GM21737 (cell line): ENCODE measurements at regions not wholly inside any gene's neighbourhood (a gene's known extent, or its start where the extent isn't known, plus 50 kb on each side); places are given as distances from the start of the nearest gene placed in this dataset.

Source experiments
- ATAC-seq: cut with Tn5 transposase; IDR thresholded peaks from one replicate; pipeline ENCODE4 v1.9.1; 2021; ENCODE audit warnings: mild to moderate bottlenecking, moderate library complexity; ENCODE audit not compliant: unreplicated experiment

GRCh38 chr6:14722001-14722562, 523.8 kb upstream of the JARID2 start:
- ATAC-seq, result no peak

GRCh38 chr6:14722704-14723103, 523.2 kb upstream of the JARID2 start:
- no peak for ATAC-seq

- no peak for ATAC-seq
Observed at GRCh38 chr6:14723535-14724086, 522.3 kb upstream of the JARID2 start.

DNA sequence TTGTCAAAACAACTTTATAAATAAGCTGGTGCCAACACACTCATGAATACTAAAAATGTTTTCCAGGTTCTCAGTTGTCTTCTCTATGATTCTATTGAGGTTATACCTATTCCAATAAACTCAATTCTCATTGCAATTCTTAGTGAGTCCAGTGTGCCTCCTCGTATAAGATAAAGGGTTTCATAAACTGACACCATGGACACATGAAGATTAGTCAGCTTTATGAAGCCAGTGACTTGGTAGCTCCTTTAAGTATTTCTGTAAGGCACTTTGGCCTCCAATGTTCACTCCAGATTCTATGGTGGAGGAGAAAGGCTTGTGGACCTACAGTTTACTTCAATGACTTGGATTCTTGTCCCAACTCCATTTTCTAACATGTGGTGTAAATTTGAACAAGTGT, 521.3 kb upstream of the JARID2 start:
- ATAC-seq, result no peak

GRCh38 chr6:14726816-14727493, 518.9 kb upstream of the JARID2 start:
- ATAC-seq, result no peak

DNA sequence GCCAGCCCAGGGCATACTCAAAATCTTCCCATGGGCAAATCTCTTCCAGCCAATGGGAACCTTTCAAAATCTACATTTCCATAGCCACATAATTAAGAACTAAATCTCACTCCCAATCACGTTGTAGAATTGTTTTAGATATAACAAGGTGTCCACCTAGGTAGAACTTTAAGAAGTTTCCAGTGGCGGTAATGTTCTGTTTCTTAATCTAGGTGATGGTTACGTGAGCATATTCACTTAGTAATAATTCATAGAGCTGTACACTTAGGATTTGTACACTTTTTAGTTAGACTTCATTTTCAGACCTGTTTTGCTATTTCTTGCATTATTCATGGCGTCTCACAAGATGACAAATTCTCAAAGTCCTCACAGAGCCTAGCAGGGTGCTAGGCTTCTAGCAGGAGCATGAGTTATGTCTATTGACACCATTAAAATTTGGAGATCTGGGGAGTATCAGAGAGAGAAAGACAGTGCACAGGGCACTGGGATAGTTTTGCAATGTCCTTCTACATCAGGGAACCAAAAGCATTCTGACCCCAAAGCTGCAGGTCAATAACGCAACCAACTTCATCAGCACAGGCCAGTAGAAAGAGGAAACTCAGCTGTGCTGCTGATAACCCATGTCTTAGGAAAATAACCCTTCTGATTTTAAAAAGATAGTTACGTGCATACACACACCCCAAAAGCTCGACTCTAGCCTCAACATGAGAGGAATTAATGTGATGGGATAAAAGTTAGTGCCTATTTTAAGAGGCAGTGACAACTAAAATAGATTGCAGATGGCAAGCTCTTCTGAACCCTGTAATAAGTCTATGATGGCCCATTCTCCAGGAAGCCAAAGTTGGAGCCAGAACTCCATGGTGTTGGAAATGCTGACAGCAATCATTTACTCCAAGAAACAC, 518.1 kb upstream of the JARID2 start:
- no peak for ATAC-seq

- no peak for ATAC-seq
Observed at GRCh38 chr6:14728396-14729024, 517.4 kb upstream of the JARID2 start.

GRCh38 chr6:14729129-14729871, 516.6 kb upstream of the JARID2 start:
- ATAC-seq, result no peak

DNA sequence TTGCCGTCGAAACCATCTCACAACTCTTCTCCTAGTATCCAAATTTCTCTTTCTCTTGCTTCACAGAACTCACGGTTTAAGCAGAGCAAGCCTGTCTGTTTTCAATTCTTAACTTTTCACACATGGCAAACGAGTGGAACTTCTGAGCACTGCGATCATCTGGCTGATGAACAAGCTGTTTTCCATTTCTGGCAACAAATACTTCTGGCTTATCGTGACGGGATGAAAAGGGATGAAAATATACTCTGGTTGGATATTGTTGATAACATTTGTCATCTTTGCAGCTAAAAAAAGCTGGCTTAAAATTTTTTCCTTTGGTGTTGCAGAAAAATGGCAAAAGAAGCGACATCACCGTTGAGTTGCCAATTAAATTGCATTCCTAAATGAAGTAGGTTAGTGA, 515.2 kb upstream of the JARID2 start:
- ATAC-seq, result no peak

DNA sequence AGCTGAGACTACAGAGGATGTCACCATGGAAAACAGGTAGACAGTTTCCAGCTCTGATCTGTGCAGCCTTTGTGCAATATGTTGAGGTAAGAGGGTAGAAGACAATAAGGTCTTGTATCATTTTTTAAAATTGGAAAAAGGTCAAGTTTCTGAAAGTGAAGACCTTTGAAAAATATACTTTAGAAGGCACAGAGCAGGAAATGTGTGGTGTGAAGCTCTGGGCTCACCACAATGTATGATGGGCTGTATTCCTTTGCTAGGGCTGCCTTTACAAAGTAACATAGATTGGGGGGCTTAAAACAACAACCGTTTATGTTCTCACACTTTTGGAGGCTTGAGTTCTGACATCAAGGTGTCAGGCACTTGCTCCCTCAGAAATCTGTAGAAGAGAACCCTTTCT, 514.3 kb upstream of the JARID2 start:
- no peak for ATAC-seq

- no peak for ATAC-seq
Observed at GRCh38 chr6:14732226-14732843, 513.5 kb upstream of the JARID2 start.

DNA sequence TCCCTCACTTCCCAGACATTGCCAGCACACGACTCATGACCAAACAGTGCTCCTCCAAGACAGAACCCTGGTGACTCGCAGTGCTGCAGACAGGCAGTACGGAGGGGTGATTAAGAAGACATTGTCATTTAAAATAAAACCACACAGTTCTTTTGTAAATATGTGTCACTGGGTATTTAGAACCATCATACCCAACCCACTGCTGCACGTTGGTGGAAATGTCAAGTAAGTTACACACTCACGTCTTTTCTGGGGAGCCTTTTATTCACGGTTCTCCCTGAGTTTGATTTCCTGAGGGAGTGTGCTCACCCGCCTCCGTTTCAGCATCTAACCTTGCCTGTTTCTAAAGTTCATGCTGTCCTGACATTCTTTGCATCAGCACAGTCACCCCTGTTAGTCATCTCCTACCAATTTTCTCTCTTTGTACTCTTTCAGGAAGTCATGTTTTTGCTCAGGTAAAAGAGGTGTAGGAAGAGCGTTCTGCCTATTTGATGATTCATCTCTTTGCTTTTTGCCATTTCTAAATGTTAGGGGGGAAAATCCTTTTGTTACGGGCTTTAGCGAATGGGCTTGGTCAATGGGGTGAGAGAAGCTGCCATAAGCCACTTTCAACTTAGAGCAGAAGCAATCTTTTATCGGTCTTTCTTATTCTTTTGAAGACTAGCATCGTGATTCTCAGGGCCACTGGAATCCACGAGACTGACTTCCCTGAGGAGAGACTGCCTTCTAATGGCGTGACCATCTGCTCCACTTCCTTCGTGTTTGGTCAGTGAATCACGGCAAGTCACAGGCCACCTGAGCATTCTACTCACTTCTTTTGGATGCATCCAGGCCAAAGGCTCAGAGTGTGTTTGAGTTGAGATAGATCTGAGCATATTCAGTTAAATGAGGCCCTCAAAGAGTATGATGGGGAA, 512.8 kb upstream of the JARID2 start:
- ATAC-seq, result no peak

- ATAC-seq, result no peak
Observed at GRCh38 chr6:14734052-14734415, 511.8 kb upstream of the JARID2 start.

GRCh38 chr6:14734416-14735340, 511.2 kb upstream of the JARID2 start:
- ATAC-seq, result peak; percentile 81

- no peak for ATAC-seq
Observed at GRCh38 chr6:14735956-14736486, 509.8 kb upstream of the JARID2 start.

DNA sequence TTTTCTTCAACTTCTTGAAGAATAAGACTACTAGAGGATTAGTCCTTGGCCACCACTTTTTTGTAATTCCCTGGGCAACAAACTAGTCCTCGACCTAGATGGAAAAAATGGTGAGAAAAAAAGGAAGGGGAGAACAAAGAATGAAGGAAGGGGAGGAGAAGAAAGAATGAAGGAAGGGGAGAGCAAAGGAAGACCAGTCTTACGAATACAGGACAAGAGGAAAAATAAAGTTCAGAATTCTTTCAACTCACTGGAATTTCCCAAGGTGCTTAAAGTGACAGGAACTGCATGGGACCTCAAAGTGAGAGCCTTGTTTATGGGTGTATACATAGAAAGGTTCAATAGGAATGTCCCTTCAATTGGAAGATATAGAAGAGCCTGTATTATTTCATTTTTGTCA, 509.3 kb upstream of the JARID2 start:
- no peak for ATAC-seq

- ATAC-seq, result no peak
Observed at GRCh38 chr6:14738497-14738896, 507.4 kb upstream of the JARID2 start.

DNA sequence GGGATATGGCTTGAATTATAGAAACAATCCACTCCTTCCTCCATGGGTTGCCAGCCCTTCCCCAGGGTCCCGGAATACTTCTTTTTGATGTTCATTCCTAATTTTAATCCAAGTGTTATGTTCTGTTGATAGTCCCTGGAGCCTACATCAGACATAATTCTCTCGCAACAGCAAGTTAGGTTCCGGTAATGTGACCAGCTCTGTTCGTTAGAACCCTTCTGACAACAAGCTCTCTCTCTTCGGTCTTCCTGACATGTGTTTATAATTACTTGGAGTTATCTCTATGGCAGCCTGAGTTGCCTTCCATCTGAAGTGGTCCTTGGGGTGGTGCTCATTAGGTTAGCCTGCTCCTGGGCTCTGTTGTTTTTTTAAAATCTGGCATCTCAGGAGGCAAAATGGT, 506.9 kb upstream of the JARID2 start:
- no peak for ATAC-seq
